ENCODE measurements at regions not wholly inside any gene's neighbourhood (a gene's known extent, or its start where the extent isn't known, plus 50 kb on each side); places are given as distances from the start of the nearest gene placed in this dataset.
A peak's percentile ranks its signal among the peaks of the same experiment; 100 is the strongest.

GRCh38 chr1:83022206-83022605 is 976.7 kb downstream of the TTLL7 start:
- intact Hi-C loops (cut with DNase I): no loop called here
- ATAC-seq (ENCODE audit: poor library complexity) (no peak), DNase-seq (no peak)

- peak; percentile 78 for ATAC-seq (ENCODE audit: poor library complexity)
- intact Hi-C loops (cut with DNase I): no loop called here
These were observed 981.2 kb downstream of the TTLL7 start for GRCh38 chr1:83017701-83018100.

GRCh38 chr1:83017276-83017675 is 981.7 kb downstream of the TTLL7 start:
- intact Hi-C loops (cut with DNase I): no loop called here
- no peak for DNase-seq
- ATAC-seq (ENCODE audit: poor library complexity): no peak

More at GRCh38 chr1:83017701-83018100, 981.2 kb downstream of the TTLL7 start:
- DNase-seq: no peak

- ATAC-seq (ENCODE audit: poor library complexity) (no peak), DNase-seq (no peak)
- intact Hi-C loops (cut with DNase I): no loop called here
These were observed 982.5 kb downstream of the TTLL7 start for GRCh38 chr1:83016354-83016849.

GRCh38 chr1:83015163-83015562 is 983.8 kb downstream of the TTLL7 start:
- ATAC-seq (ENCODE audit: poor library complexity) (no peak), DNase-seq (no peak)
- intact Hi-C loops (cut with DNase I): no loop called here

GRCh38 chr1:83012950-83013349 is 986.0 kb downstream of the TTLL7 start:
- no peak for ATAC-seq (ENCODE audit: poor library complexity)
- no peak for DNase-seq
- intact Hi-C loops (cut with DNase I): no loop called here

GRCh38 chr1:83011265-83011664 is 987.7 kb downstream of the TTLL7 start:
- ATAC-seq (ENCODE audit: poor library complexity): no peak
- intact Hi-C loops (cut with DNase I): no loop called here
- no peak for DNase-seq

- intact Hi-C loops (cut with DNase I): no loop called here
- DNase-seq: no peak
- no peak for ATAC-seq (ENCODE audit: poor library complexity)
These were observed 992.7 kb downstream of the TTLL7 start for GRCh38 chr1:83006271-83006670.

- ATAC-seq (ENCODE audit: poor library complexity): no peak
- DNase-seq: no peak
- intact Hi-C loops (cut with DNase I): no loop called here
These were observed 998.6 kb downstream of the TTLL7 start for GRCh38 chr1:83000286-83000685.

GRCh38 chr1:82995951-82996350 is 1003.0 kb downstream of the TTLL7 start:
- no peak for DNase-seq
- intact Hi-C loops (cut with DNase I): no loop called here
- ATAC-seq (ENCODE audit: poor library complexity): no peak

- DNase-seq: no peak
- no peak for ATAC-seq (ENCODE audit: poor library complexity)
- intact Hi-C loops (cut with DNase I): no loop called here
These were observed 1004.2 kb downstream of the TTLL7 start for GRCh38 chr1:82994616-82995263.

- intact Hi-C loops (cut with DNase I): no loop called here
- peak; percentile 38 for ATAC-seq (ENCODE audit: poor library complexity)
- no peak for DNase-seq
These were observed 1007.4 kb downstream of the TTLL7 start for GRCh38 chr1:82991569-82991968.

- ATAC-seq (ENCODE audit: poor library complexity): no peak
- DNase-seq: no peak
- intact Hi-C loops (cut with DNase I): no loop called here
These were observed 1019.2 kb downstream of the TTLL7 start for GRCh38 chr1:82979593-82980236.

- intact Hi-C loops (cut with DNase I): no loop called here
These were observed 1020.2 kb downstream of the TTLL7 start for GRCh38 chr1:82978461-82979324.

GRCh38 chr1:82972841-82973553 is 1025.9 kb downstream of the TTLL7 start:
- no peak for DNase-seq
- no peak for ATAC-seq (ENCODE audit: poor library complexity)
- intact Hi-C loops (cut with DNase I): no loop called here

More at GRCh38 chr1:82978461-82979324, 1020.2 kb downstream of the TTLL7 start:
- ATAC-seq (ENCODE audit: poor library complexity) (no peak), DNase-seq (no peak)

- intact Hi-C loops (cut with DNase I): no loop called here
- DNase-seq (no peak), ATAC-seq (ENCODE audit: poor library complexity) (no peak)
These were observed 1029.6 kb downstream of the TTLL7 start for GRCh38 chr1:82969340-82969739.

- intact Hi-C loops (cut with DNase I): no loop called here
- ATAC-seq (ENCODE audit: poor library complexity): no peak
- DNase-seq: no peak
These were observed 1036.3 kb downstream of the TTLL7 start for GRCh38 chr1:82962658-82963057.

- DNase-seq (no peak), ATAC-seq (ENCODE audit: poor library complexity) (no peak)
- intact Hi-C loops (cut with DNase I): no loop called here
These were observed 1048.2 kb downstream of the TTLL7 start for GRCh38 chr1:82950606-82951200.

- intact Hi-C loops (cut with DNase I): no loop called here
- DNase-seq: no peak
- no peak for ATAC-seq (ENCODE audit: poor library complexity)
These were observed 1050.5 kb downstream of the TTLL7 start for GRCh38 chr1:82948386-82948785.
